Activated T-cell treated with anti-CD3 and anti-CD28 coated beads, Interleukin-2, amount 50 U/mL, for 24 hours (primary cell): ENCODE measurements at regions not wholly inside any gene's neighbourhood (a gene's known extent, or its start where the extent isn't known, plus 50 kb on each side); places are given as distances from the start of the nearest gene placed in this dataset.

Source experiments
- DNase-seq: peaks from one replicate; pipeline ENCODE4 v3.0.0-alpha.2; 2020
- H3K27ac Mint-ChIP-seq: 2 replicates; pipeline ENCODE4 v1.8.0; 2020; ENCODE audit warnings: mild to moderate bottlenecking, mixed read lengths
- H3K27me3 Mint-ChIP-seq: 2 replicates; pipeline ENCODE4 v1.8.0; 2020; ENCODE audit warnings: mixed read lengths
- H3K36me3 Mint-ChIP-seq: 2 replicates; pipeline ENCODE4 v1.8.0; 2020; ENCODE audit warnings: low read depth, mixed read lengths
- H3K4me1 Mint-ChIP-seq: 2 replicates; pipeline ENCODE4 v1.8.0; 2020; ENCODE audit warnings: low read depth, mixed read lengths
- H3K4me3 Mint-ChIP-seq: 2 replicates; pipeline ENCODE4 v1.8.0; 2020; ENCODE audit warnings: mild to moderate bottlenecking, moderate library complexity, mixed read lengths
- H3K9me3 Mint-ChIP-seq: 2 replicates; pipeline ENCODE4 v1.8.0; 2020; ENCODE audit warnings: mixed read lengths

- Mint-ChIP-seq H3K36me3 (no peaks in the 10 kb centered on the region), H3K27ac (no peak overlapping the region), H3K4me1 (peaks cover 8% of the 10 kb centered on the region), H3K27me3 (no peaks in the 10 kb centered on the region), H3K4me3 (no peak overlapping the region), H3K9me3 (no peaks in the 10 kb centered on the region)
- DNase-seq = no peak
Measured at GRCh38 chr2:59900728-59901452, 652.6 kb downstream of the BCL11A start.

DNA sequence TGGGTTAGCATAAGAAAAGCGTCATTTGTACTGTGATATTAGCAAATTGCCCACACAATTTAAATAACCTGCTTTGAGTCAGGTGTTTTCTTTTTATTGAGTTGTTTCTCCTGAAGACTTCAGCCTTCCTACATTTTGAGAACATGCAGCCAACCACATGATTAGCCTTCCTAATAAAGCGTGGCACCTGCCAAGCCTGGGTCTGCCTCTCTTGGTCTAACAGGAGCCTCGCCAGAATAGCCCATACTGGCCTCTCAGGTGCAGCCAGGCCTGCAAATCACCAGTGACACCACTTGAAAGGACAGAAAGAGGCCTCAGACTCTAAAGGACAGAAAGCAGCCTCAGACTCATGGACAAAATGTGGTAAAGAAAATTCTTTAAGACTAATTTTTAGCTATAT lies 653.8 kb downstream of the BCL11A start:
- H3K9me3 Mint-ChIP-seq = no peaks in the 10 kb centered on the region
- DNase-seq = no peak
- H3K27me3 Mint-ChIP-seq = no peaks in the 10 kb centered on the region
- no peak overlapping the region for H3K27ac Mint-ChIP-seq
- H3K36me3 Mint-ChIP-seq = no peaks in the 10 kb centered on the region
- no peak overlapping the region for H3K4me3 Mint-ChIP-seq
- H3K4me1 Mint-ChIP-seq = peaks cover 8% of the 10 kb centered on the region

DNA sequence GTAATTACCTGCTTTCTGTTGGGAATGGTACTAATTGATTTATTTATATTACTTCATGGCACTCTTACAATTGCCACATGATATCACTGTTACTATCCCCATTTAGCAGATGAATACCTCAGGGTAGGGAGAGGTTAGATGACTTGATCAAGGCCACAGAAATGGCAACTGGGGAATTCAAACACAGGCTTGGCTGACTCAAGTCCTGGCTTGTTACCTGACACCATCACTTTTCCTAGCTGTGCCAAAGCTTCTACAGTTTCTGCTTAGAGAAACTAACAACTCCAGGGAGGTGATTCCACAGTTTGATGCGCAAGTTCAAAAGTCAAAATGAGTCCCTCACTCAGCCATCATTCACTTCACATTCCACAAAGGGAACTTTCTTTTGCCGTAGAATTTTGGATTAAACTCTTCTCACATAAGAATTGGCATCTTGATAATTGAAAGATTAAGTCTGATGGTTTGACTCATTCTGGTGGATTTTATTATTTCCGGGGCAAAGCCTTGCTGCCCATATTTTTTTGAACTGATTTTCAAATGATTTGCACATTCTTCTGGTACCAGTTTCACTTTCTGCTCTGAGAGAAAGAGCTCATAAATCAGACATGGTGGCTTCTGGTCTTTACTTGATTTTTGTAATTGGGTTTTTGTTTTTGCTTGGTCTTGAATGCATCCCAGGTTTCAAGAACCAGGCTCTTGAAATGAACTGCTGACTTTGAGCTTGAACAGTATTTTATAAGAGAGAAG lies 656.8 kb downstream of the BCL11A start:
- DNase-seq = no peak
- Mint-ChIP-seq H3K9me3 (peaks cover 2% of the 10 kb centered on the region), H3K27me3 (no peaks in the 10 kb centered on the region), H3K4me3 (no peak overlapping the region), H3K27ac (no peak overlapping the region), H3K36me3 (no peaks in the 10 kb centered on the region), H3K4me1 (peaks cover 8% of the 10 kb centered on the region)

- H3K36me3 Mint-ChIP-seq = no peaks in the 10 kb centered on the region
- H3K27ac Mint-ChIP-seq = no peak overlapping the region
- H3K27me3 Mint-ChIP-seq = no peaks in the 10 kb centered on the region
- peaks cover 2% of the 10 kb centered on the region for H3K9me3 Mint-ChIP-seq
- DNase-seq = no peak
- H3K4me1 Mint-ChIP-seq = peaks cover 8% of the 10 kb centered on the region
- no peak overlapping the region for H3K4me3 Mint-ChIP-seq
Measured at GRCh38 chr2:59893612-59894011, 659.8 kb downstream of the BCL11A start.

GRCh38 chr2:59892398-59892797 lies 661.1 kb downstream of the BCL11A start:
- Mint-ChIP-seq H3K4me3 (no peak overlapping the region), H3K9me3 (peaks cover 2% of the 10 kb centered on the region), H3K36me3 (no peaks in the 10 kb centered on the region), H3K27me3 (no peaks in the 10 kb centered on the region), H3K4me1 (peaks cover 20% of the 10 kb centered on the region), H3K27ac (no peak overlapping the region)
- no peak for DNase-seq

DNA sequence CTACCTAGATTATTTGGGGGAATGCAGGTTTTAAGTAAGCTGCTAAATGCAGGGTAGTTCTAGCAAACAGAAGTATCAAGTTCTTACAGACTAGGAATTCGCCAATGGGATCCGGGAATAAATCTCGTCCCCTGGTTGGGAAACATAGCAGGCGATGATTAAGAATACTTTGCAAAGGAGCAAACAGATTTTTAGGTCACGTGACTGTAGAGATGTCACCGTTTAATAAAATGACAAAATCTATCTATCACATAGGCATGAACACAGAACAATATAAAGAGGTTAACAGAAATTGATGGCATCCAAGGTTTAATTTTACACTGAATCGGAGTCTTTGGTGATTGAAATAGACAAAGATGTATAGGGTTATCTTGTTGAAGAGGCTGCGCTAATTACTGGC lies 664.1 kb downstream of the BCL11A start:
- no peak for DNase-seq
- Mint-ChIP-seq H3K4me1 (peaks cover 34% of the 10 kb centered on the region), H3K27ac (no peak overlapping the region), H3K9me3 (peaks cover 2% of the 10 kb centered on the region), H3K4me3 (no peak overlapping the region), H3K27me3 (no peaks in the 10 kb centered on the region), H3K36me3 (no peaks in the 10 kb centered on the region)

- no peak overlapping the region for H3K27ac Mint-ChIP-seq
- no peak for DNase-seq
Measured at GRCh38 chr2:59888706-59889105, 664.7 kb downstream of the BCL11A start.

DNA sequence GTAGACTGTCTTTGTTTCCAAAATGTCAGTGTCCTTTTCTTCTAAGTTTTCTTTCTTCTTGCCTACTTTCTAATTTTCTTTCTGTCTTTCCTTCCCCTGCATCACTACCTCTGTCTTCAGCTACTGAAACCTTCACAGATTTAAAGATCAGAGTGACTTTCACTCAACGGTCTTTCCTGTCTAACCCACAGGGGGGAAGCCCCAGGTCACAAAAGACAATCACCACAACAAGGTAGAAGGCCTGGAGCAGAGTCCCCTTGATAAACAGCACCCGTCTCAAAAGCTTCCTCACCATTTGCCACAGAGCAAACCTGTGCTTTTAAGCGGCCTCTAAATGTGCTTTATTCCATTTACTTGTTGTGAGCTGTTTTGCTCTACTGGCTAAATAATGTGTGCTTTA lies 665.4 kb downstream of the BCL11A start:
- Mint-ChIP-seq H3K27me3 (no peaks in the 10 kb centered on the region), H3K4me3 (peak overlapping the region; percentile 5), H3K9me3 (peaks cover under 1% of the 10 kb centered on the region), H3K36me3 (no peaks in the 10 kb centered on the region), H3K27ac (no peak overlapping the region), H3K4me1 (peaks cover 34% of the 10 kb centered on the region)
- no peak for DNase-seq

More at GRCh38 chr2:59888706-59889105, 664.7 kb downstream of the BCL11A start:
- H3K4me1 Mint-ChIP-seq = peaks cover 34% of the 10 kb centered on the region
- no peak overlapping the region for H3K4me3 Mint-ChIP-seq
- peaks cover 2% of the 10 kb centered on the region for H3K9me3 Mint-ChIP-seq
- H3K27me3 Mint-ChIP-seq = no peaks in the 10 kb centered on the region
- no peaks in the 10 kb centered on the region for H3K36me3 Mint-ChIP-seq

GRCh38 chr2:59887366-59887765 lies 666.1 kb downstream of the BCL11A start:
- no peaks in the 10 kb centered on the region for H3K36me3 Mint-ChIP-seq
- H3K9me3 Mint-ChIP-seq = no peaks in the 10 kb centered on the region
- no peak for DNase-seq
- H3K27me3 Mint-ChIP-seq = no peaks in the 10 kb centered on the region
- peaks cover 34% of the 10 kb centered on the region for H3K4me1 Mint-ChIP-seq
- no peak overlapping the region for H3K4me3 Mint-ChIP-seq
- no peak overlapping the region for H3K27ac Mint-ChIP-seq

GRCh38 chr2:59886759-59887158 lies 666.7 kb downstream of the BCL11A start:
- Mint-ChIP-seq H3K27ac (no peak overlapping the region), H3K36me3 (no peaks in the 10 kb centered on the region)

DNA sequence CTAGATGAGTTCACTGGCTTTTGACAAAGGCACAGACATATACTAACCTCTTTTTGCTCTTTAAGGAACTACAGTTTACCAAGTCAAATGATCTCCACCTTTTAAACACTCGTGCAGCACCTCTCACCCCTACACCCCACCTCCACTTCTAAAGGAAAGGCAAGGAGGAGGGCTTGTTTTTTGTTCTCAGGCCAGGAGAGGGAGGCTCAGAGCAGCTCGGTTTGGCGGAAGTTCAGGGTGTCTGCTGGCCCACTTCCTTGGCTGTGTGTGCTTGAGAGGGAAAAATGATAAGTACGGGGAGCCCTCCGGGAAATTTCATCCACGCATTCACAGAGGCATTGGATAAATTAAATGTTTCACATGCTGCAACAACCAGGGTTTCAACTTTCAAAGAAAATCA lies 667.9 kb downstream of the BCL11A start:
- H3K36me3 Mint-ChIP-seq = no peaks in the 10 kb centered on the region
- no peak for DNase-seq
- no peak overlapping the region for H3K27ac Mint-ChIP-seq
- no peak overlapping the region for H3K4me3 Mint-ChIP-seq
- no peaks in the 10 kb centered on the region for H3K27me3 Mint-ChIP-seq
- no peaks in the 10 kb centered on the region for H3K9me3 Mint-ChIP-seq
- H3K4me1 Mint-ChIP-seq = peaks cover 34% of the 10 kb centered on the region

More at GRCh38 chr2:59886759-59887158, 666.7 kb downstream of the BCL11A start:
- no peak overlapping the region for H3K4me3 Mint-ChIP-seq
- no peaks in the 10 kb centered on the region for H3K9me3 Mint-ChIP-seq
- H3K27me3 Mint-ChIP-seq = no peaks in the 10 kb centered on the region
- no peak for DNase-seq
- H3K4me1 Mint-ChIP-seq = peaks cover 34% of the 10 kb centered on the region

- H3K27ac Mint-ChIP-seq = no peak overlapping the region
- DNase-seq = no peak
- no peaks in the 10 kb centered on the region for H3K9me3 Mint-ChIP-seq
- H3K36me3 Mint-ChIP-seq = no peaks in the 10 kb centered on the region
- peaks cover 34% of the 10 kb centered on the region for H3K4me1 Mint-ChIP-seq
- H3K4me3 Mint-ChIP-seq = no peak overlapping the region
- no peaks in the 10 kb centered on the region for H3K27me3 Mint-ChIP-seq
Measured at GRCh38 chr2:59884166-59884565, 669.3 kb downstream of the BCL11A start.

DNA sequence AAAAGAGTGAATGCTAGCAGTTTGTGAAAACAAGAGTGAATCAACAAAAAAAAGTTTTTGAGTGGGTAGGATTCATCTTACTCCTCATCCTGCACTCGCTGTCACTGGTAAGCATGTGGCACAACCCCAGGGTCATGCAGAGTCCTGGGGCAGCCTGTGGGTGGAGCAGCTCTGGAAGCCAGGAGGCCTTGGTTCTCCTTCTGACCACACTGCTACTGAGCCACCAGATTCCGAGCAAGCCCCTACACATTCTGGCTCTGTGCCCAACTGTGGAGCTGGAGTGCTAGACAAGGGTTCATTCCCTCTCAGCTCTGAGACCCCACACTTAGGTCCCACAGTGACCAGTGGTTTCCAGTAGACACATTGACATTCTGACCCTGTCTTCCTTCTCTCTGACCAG lies 670.6 kb downstream of the BCL11A start:
- H3K9me3 Mint-ChIP-seq = no peaks in the 10 kb centered on the region
- H3K36me3 Mint-ChIP-seq = no peaks in the 10 kb centered on the region
- H3K4me1 Mint-ChIP-seq = peaks cover 26% of the 10 kb centered on the region
- no peak overlapping the region for H3K27ac Mint-ChIP-seq
- H3K27me3 Mint-ChIP-seq = no peaks in the 10 kb centered on the region
- H3K4me3 Mint-ChIP-seq = no peak overlapping the region
- no peak for DNase-seq

GRCh38 chr2:59882279-59882678 lies 671.2 kb downstream of the BCL11A start:
- no peak for DNase-seq
- Mint-ChIP-seq H3K27ac (no peak overlapping the region), H3K9me3 (no peaks in the 10 kb centered on the region), H3K27me3 (no peaks in the 10 kb centered on the region), H3K4me3 (no peak overlapping the region), H3K36me3 (no peaks in the 10 kb centered on the region), H3K4me1 (peaks cover 21% of the 10 kb centered on the region)

- H3K4me3 Mint-ChIP-seq = no peak overlapping the region
- no peak for DNase-seq
- peaks cover 11% of the 10 kb centered on the region for H3K4me1 Mint-ChIP-seq
- no peak overlapping the region for H3K27ac Mint-ChIP-seq
- no peaks in the 10 kb centered on the region for H3K27me3 Mint-ChIP-seq
- H3K9me3 Mint-ChIP-seq = no peaks in the 10 kb centered on the region
- H3K36me3 Mint-ChIP-seq = no peaks in the 10 kb centered on the region
Measured at GRCh38 chr2:59881218-59881617, 672.2 kb downstream of the BCL11A start.
